K562 (cell line): ENCODE measurements at regions not wholly inside any gene's neighbourhood (a gene's known extent, or its start where the extent isn't known, plus 50 kb on each side); places are given as distances from the start of the nearest gene placed in this dataset.

Source experiments
- ATAC-seq: fragments of 200-7000 bp; cut with Tn5 transposase; 3 replicates; pipeline ENCODE4 v1.9.1; 2020; ENCODE audit warnings: moderate library complexity
- BruUV-seq: library from RNA; stranded (reverse); fragments of 400-500 nt; replicated peaks from 2 replicates; lab custom pipeline; 2021; lab: Mats Ljungman, UMichigan
- CTCF ChIA-PET: fragments of 300-600 bp; formaldehyde crosslinking; extraction: SDS; loops from one replicate; lab custom pipeline; 2021; ENCODE audit warnings: low intra/inter-chr PET ratio; lab: Yijun Ruan, JAX
- POLR2A ChIA-PET: fragments of 300-600, 350-650 bp; sonication (Branson Sonifier 250); formaldehyde crosslinking; extraction: SDS; loops from one replicate; lab custom pipeline; 2021; ENCODE audit warnings: antibody characterized with exemption, inconsistent platforms; lab: Yijun Ruan, JAX
- DNase-seq, 4 experiments: peaks; one replicate each; pipeline versions ENCODE4 v3.0.0 to v3.0.0-alpha.2; 2011 to 2018; ENCODE audit warnings: low spot score in 3 of 4, mixed read lengths in 3 of 4; ENCODE audit errors: extremely low read depth in 1 of 4
- FAIRE-seq: peaks from 2 replicates; lab custom pipeline; 2011; peaks lifted over from hg19 to GRCh38; lab: Jason Lieb, UNC
- H2AFZ ChIP-seq: 2 replicates; pipeline ENCODE4 v1.6.0; 2011; ENCODE audit warnings: low read depth, low read length, control low read depth, inconsistent platforms
- H3K27ac ChIP-seq: fragments of 200-600 bp; 3 replicates; pipeline ENCODE4 v1.8.0; 2011; ENCODE audit warnings: low read depth, mild to moderate bottlenecking, control low read depth, inconsistent platforms, low read length, moderate library complexity, mixed read lengths; ENCODE audit errors: extremely low read depth
- H3K27me3 ChIP-seq, 2 experiments: fragments of 300-600 bp in 1 of 2; 2 replicates in 1 of 2; 3 replicates in 1 of 2; pipeline versions ENCODE4 v1.6.0 to v1.8.0; 2011; ENCODE audit warnings: inconsistent platforms in 2 of 2, low read length in 2 of 2, mild to moderate bottlenecking in 1 of 2, mixed read lengths in 1 of 2, moderate library complexity in 1 of 2; ENCODE audit not compliant: control insufficient read depth in 2 of 2, insufficient read depth in 2 of 2
- H3K36me3 ChIP-seq: fragments of 300-600 bp; 3 replicates; pipeline ENCODE4 v1.8.0; 2011; ENCODE audit warnings: mild to moderate bottlenecking, low read length, inconsistent platforms; ENCODE audit not compliant: control insufficient read depth, insufficient read depth
- H3K4me1 ChIP-seq, 2 experiments: fragments of 200-600 bp in 1 of 2; replicated peaks in 1 of 2; 2 replicates in 1 of 2; 3 replicates in 1 of 2; pipeline versions ENCODE4 v1.5.1 to v1.8.0; 2011; ENCODE audit warnings: inconsistent platforms in 2 of 2, low read length in 2 of 2, mild to moderate bottlenecking in 1 of 2, mixed read lengths in 1 of 2, moderate library complexity in 1 of 2; ENCODE audit not compliant: control insufficient read depth in 2 of 2, insufficient read depth in 2 of 2
- H3K4me2 ChIP-seq: 2 replicates; pipeline ENCODE4 v1.6.1; 2011; ENCODE audit warnings: low read length, control low read depth, inconsistent platforms, mixed read lengths; ENCODE audit not compliant: insufficient read depth
- H3K4me3 ChIP-seq: fragments of 200-600 bp; sonication (generic), shearing (Covaris generic); 2 replicates; pipeline ENCODE4 v1.5.1; 2016; ENCODE audit warnings: control low read depth, inconsistent platforms
- H3K79me2 ChIP-seq: fragments of 200-600 bp; 3 replicates; pipeline ENCODE4 v1.8.0; 2011; ENCODE audit warnings: low read length, inconsistent platforms; ENCODE audit not compliant: control insufficient read depth, insufficient read depth
- H3K9ac ChIP-seq, 2 experiments: 2 replicates each; pipeline versions ENCODE4 v1.6.0 to v1.6.1; 2011; ENCODE audit warnings: low read depth in 2 of 2, low read length in 2 of 2, control low read depth in 1 of 2, inconsistent platforms in 1 of 2, mild to moderate bottlenecking in 1 of 2, mixed read lengths in 1 of 2; ENCODE audit not compliant: insufficient read depth in 1 of 2
- H3K9me1 ChIP-seq: one replicate; pipeline ENCODE4 v1.6.0; 2011; ENCODE audit warnings: inconsistent platforms, mild to moderate bottlenecking, low read length, moderate library complexity; ENCODE audit not compliant: control insufficient read depth, insufficient read depth
- H3K9me3 ChIP-seq: replicated peaks from 2 replicates; pipeline ENCODE4 v1.5.1; 2011; ENCODE audit warnings: low read depth, low read length, inconsistent platforms; ENCODE audit not compliant: control insufficient read depth, insufficient read depth
- H4K20me1 ChIP-seq: replicated peaks from 2 replicates; pipeline ENCODE4 v1.6.1; 2011; ENCODE audit warnings: low read length, inconsistent platforms, mixed read lengths; ENCODE audit not compliant: control insufficient read depth, insufficient read depth
- COPS2 ChIP-seq: fragments of 450-650 bp; conservative IDR thresholded peaks from 2 replicates; pipeline ENCODE4 v1.6.1; 2016; ENCODE audit warnings: mild to moderate bottlenecking, moderate library complexity
- ESRRA ChIP-seq: fragments of 450-650 bp; IDR thresholded peaks from 2 replicates; pipeline ENCODE4 v1.6.1; 2014; ENCODE audit warnings: low read depth, mild to moderate bottlenecking, moderate library complexity, borderline replicate concordance
- FOXK1 ChIP-seq: sonication (generic); formaldehyde crosslinking; IDR thresholded peaks from 2 replicates; pipeline ENCODE4 v1.8.0; 2022; ENCODE audit warnings: missing genetic modification reagents, mild to moderate bottlenecking, borderline replicate concordance
- RBM39 ChIP-seq: fragments of 200-400 bp; formaldehyde crosslinking; optimal IDR thresholded peaks from 2 replicates; pipeline ENCODE3; 2018; ENCODE audit warnings: low read depth, low read length
- REST ChIP-seq, 2 experiments: fragments of 450-650 bp; formaldehyde crosslinking in 1 of 2; IDR thresholded peaks; 2 replicates each; pipeline versions ENCODE4 v1.4.0 to v1.6.1; 2014 to 2020; ENCODE audit warnings: mild to moderate bottlenecking in 2 of 2, borderline replicate concordance in 1 of 2, low read depth in 1 of 2
- SMAD4 ChIP-seq: fragments of 250-450 bp; sonication (Bioruptor Pico); conservative IDR thresholded peaks from 2 replicates; pipeline ENCODE4 v1.8.0; 2021; ENCODE audit warnings: inconsistent platforms, mild to moderate bottlenecking, moderate library complexity
- TBL1XR1 ChIP-seq, 2 experiments: IDR thresholded peaks; 2 replicates each; pipeline ENCODE4 v1.6.1; 2012; ENCODE audit warnings: improper control_type of control experiment in 2 of 2, low read length in 2 of 2, mild to moderate bottlenecking in 1 of 2
- U2AF1 ChIP-seq: fragments of 200-400 bp; formaldehyde crosslinking; optimal IDR thresholded peaks from 2 replicates; pipeline ENCODE3; 2017; ENCODE audit warnings: mild to moderate bottlenecking, low read depth, low read length, moderate library complexity
- WGBS: fragments of 100-300 bp; shearing (Covaris generic); methylation state at CpG from one replicate; pipeline ENCODE4 v1.1.6; 2016; ENCODE audit warnings: low coverage, mixed read lengths; ENCODE audit not compliant: insufficient coverage; ENCODE audit errors: missing lambda C conversion rate; 5-methylcytosine and 5-hydroxymethylcytosine counted together
- in situ Hi-C: fragments of 300-500 bp; cut with MboI; formaldehyde crosslinking; loops from 4 replicates; pipeline ENCODE4 v1.15.0; 2018; ENCODE audit warnings: inconsistent platforms, mixed read lengths
- intact Hi-C: fragments of 100-400 bp; cut with micrococcal nuclease; formaldehyde crosslinking; loops from 2 replicates; pipeline ENCODE4 v1.14.2; 2022

DNA sequence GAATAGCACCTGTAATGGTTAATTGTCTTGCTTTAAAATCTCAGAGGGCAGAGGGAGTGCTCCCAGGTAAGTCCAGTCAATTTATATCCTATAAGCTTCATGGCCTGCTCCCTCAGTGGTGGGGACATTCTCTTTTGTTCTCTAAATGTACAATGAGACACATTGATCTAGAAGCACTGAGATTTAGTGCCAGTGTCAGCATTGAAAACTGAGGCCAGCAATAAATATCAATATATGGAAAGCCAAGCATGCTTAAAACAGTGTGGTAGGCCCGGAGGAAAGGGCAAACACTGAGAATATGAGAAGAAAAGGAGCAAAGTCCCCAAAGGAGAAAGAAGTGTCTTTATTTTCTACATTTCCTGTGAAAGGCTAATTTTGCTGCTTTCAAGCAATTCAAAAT is 68.4 kb upstream of the CCN2 start:
- CTCF ChIA-PET: no interaction called here
- TF ChIP-seq ESRRA (no peak), U2AF1 (no peak), RBM39 (no peak), TBL1XR1 (IDR thresholded peaks at IDR 0.05; ENCODE audit: low read length in 2 of 2) (no peak), REST (IDR thresholded peaks at IDR 0.05; ENCODE audit: borderline replicate concordance) (no peak), REST (CRISPR knock-in tag; IDR thresholded peaks at IDR 0.05; ENCODE audit: low read depth) (no peak), COPS2 (no peak), FOXK1 (CRISPR knock-in tag) (no peak), SMAD4 (CRISPR knock-in tag) (no peak)
- WGBS: 0% methylated on average over 1 of the region's 1 CpG
- H2AFZ ChIP-seq: no peak overlapping the region
- H3K79me2 ChIP-seq: no peaks in the 10 kb centered on the region
- POLR2A ChIA-PET: no interaction called here
- ATAC-seq: no peak
- H3K4me2 ChIP-seq: no peak overlapping the region
- BruUV-seq: no TSS peak
- intact Hi-C loops: no loop called here
- no peaks in the 10 kb centered on the region for H3K9me1 ChIP-seq
- DNase-seq: no peak
- H3K9ac ChIP-seq: no peak overlapping the region
- H3K4me1 ChIP-seq: no peaks in the 10 kb centered on the region
- no peak overlapping the region for H3K4me3 ChIP-seq
- FAIRE-seq: no peak
- no peak overlapping the region for H3K27ac ChIP-seq
- H3K36me3 ChIP-seq: no peaks in the 10 kb centered on the region
- in situ Hi-C loops: no loop called here
- no peaks in the 10 kb centered on the region for H4K20me1 ChIP-seq
- no peaks in the 10 kb centered on the region for H3K9me3 ChIP-seq
- no peaks in the 10 kb centered on the region for H3K27me3 ChIP-seq
